Neural cell (in vitro differentiated cells): ENCODE measurements at regions not wholly inside any gene's neighbourhood (a gene's known extent, or its start where the extent isn't known, plus 50 kb on each side); places are given as distances from the start of the nearest gene placed in this dataset.

Experiments used
- EZH2 ChIP-seq: fragments of 200-600, 300-800 bp; shearing (Covaris generic), sonication (generic); IDR thresholded peaks from 2 replicates; pipeline ENCODE4 v1.6.1; 2014; ENCODE audit warnings: antibody characterized with exemption, low read length, borderline replicate concordance, mild to moderate bottlenecking; ENCODE audit not compliant: insufficient read depth, poor library complexity, severe bottlenecking
- POLR2AphosphoS5 ChIP-seq: IDR thresholded peaks from 2 replicates; pipeline ENCODE4 v1.6.1; 2012
- RAD21 ChIP-seq: fragments of 450-650 bp; conservative IDR thresholded peaks from 2 replicates; pipeline ENCODE4 v1.6.1; 2014; ENCODE audit warnings: antibody characterized with exemption, mild to moderate bottlenecking, moderate library complexity
- TAF1 ChIP-seq: IDR thresholded peaks from 2 replicates; pipeline ENCODE4 v1.6.1; 2012; ENCODE audit warnings: low read depth
- TF ChIP-seq, protein P1 (sequence below): fragments of 450-650 bp; IDR thresholded peaks from 2 replicates; pipeline ENCODE4 v1.5.1; 2014; ENCODE audit warnings: antibody characterized with exemption, mild to moderate bottlenecking, moderate library complexity; ENCODE audit not compliant: poor library complexity, severe bottlenecking

DNA sequence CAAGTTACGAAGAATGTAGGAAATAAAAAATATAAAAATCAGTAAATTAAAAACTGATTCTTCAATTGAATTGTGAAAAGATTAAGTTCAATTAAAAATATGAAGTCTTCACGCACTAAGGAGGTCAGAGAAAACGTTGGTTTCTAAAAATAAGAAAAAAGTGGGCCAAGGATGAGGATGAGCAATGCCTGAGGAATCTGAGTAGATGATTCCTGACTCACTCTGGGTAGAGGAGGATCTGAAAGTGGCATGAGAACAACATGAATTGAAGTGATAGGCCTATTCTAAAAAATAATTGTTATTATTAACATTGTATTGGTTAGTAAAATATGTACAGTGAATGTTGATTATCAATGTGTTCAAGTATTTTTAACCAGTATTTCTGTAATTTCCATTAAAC lies 444.2 kb downstream of the GRIA2 start:
- no peak for TF ChIP-seq EZH2
- TF ChIP-seq, protein P1, sequence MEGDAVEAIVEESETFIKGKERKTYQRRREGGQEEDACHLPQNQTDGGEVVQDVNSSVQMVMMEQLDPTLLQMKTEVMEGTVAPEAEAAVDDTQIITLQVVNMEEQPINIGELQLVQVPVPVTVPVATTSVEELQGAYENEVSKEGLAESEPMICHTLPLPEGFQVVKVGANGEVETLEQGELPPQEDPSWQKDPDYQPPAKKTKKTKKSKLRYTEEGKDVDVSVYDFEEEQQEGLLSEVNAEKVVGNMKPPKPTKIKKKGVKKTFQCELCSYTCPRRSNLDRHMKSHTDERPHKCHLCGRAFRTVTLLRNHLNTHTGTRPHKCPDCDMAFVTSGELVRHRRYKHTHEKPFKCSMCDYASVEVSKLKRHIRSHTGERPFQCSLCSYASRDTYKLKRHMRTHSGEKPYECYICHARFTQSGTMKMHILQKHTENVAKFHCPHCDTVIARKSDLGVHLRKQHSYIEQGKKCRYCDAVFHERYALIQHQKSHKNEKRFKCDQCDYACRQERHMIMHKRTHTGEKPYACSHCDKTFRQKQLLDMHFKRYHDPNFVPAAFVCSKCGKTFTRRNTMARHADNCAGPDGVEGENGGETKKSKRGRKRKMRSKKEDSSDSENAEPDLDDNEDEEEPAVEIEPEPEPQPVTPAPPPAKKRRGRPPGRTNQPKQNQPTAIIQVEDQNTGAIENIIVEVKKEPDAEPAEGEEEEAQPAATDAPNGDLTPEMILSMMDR = no peak
- no peak for TF ChIP-seq POLR2AphosphoS5
- no peak for TF ChIP-seq RAD21
- TF ChIP-seq TAF1 = no peak
